K562 (cell line): ENCODE measurements at regions not wholly inside any gene's neighbourhood (a gene's known extent, or its start where the extent isn't known, plus 50 kb on each side); places are given as distances from the start of the nearest gene placed in this dataset.

Source experiments
- ATAC-seq: fragments of 200-7000 bp; cut with Tn5 transposase; 3 replicates; pipeline ENCODE4 v1.9.1; 2020; ENCODE audit warnings: moderate library complexity
- BruUV-seq: library from RNA; stranded (reverse); fragments of 400-500 nt; replicated peaks from 2 replicates; lab custom pipeline; 2021; lab: Mats Ljungman, UMichigan
- CTCF ChIA-PET: fragments of 300-600 bp; formaldehyde crosslinking; extraction: SDS; loops from one replicate; lab custom pipeline; 2021; ENCODE audit warnings: low intra/inter-chr PET ratio; lab: Yijun Ruan, JAX
- POLR2A ChIA-PET: fragments of 300-600, 350-650 bp; sonication (Branson Sonifier 250); formaldehyde crosslinking; extraction: SDS; loops from one replicate; lab custom pipeline; 2021; ENCODE audit warnings: antibody characterized with exemption, inconsistent platforms; lab: Yijun Ruan, JAX
- DNase-seq, 4 experiments: peaks; one replicate each; pipeline versions ENCODE4 v3.0.0 to v3.0.0-alpha.2; 2011 to 2018; ENCODE audit warnings: low spot score in 3 of 4, mixed read lengths in 3 of 4; ENCODE audit errors: extremely low read depth in 1 of 4
- FAIRE-seq: peaks from 2 replicates; lab custom pipeline; 2011; peaks lifted over from hg19 to GRCh38; lab: Jason Lieb, UNC
- H2AFZ ChIP-seq: 2 replicates; pipeline ENCODE4 v1.6.0; 2011; ENCODE audit warnings: low read depth, low read length, control low read depth, inconsistent platforms
- H3K27ac ChIP-seq: fragments of 200-600 bp; 3 replicates; pipeline ENCODE4 v1.8.0; 2011; ENCODE audit warnings: low read depth, mild to moderate bottlenecking, control low read depth, inconsistent platforms, low read length, moderate library complexity, mixed read lengths; ENCODE audit errors: extremely low read depth
- H3K27me3 ChIP-seq, 2 experiments: fragments of 300-600 bp in 1 of 2; 2 replicates in 1 of 2; 3 replicates in 1 of 2; pipeline versions ENCODE4 v1.6.0 to v1.8.0; 2011; ENCODE audit warnings: inconsistent platforms in 2 of 2, low read length in 2 of 2, mild to moderate bottlenecking in 1 of 2, mixed read lengths in 1 of 2, moderate library complexity in 1 of 2; ENCODE audit not compliant: control insufficient read depth in 2 of 2, insufficient read depth in 2 of 2
- H3K36me3 ChIP-seq: fragments of 300-600 bp; 3 replicates; pipeline ENCODE4 v1.8.0; 2011; ENCODE audit warnings: mild to moderate bottlenecking, low read length, inconsistent platforms; ENCODE audit not compliant: control insufficient read depth, insufficient read depth
- H3K4me1 ChIP-seq, 2 experiments: fragments of 200-600 bp in 1 of 2; replicated peaks in 1 of 2; 2 replicates in 1 of 2; 3 replicates in 1 of 2; pipeline versions ENCODE4 v1.5.1 to v1.8.0; 2011; ENCODE audit warnings: inconsistent platforms in 2 of 2, low read length in 2 of 2, mild to moderate bottlenecking in 1 of 2, mixed read lengths in 1 of 2, moderate library complexity in 1 of 2; ENCODE audit not compliant: control insufficient read depth in 2 of 2, insufficient read depth in 2 of 2
- H3K4me2 ChIP-seq: 2 replicates; pipeline ENCODE4 v1.6.1; 2011; ENCODE audit warnings: low read length, control low read depth, inconsistent platforms, mixed read lengths; ENCODE audit not compliant: insufficient read depth
- H3K4me3 ChIP-seq: fragments of 200-600 bp; sonication (generic), shearing (Covaris generic); 2 replicates; pipeline ENCODE4 v1.5.1; 2016; ENCODE audit warnings: control low read depth, inconsistent platforms
- H3K79me2 ChIP-seq: fragments of 200-600 bp; 3 replicates; pipeline ENCODE4 v1.8.0; 2011; ENCODE audit warnings: low read length, inconsistent platforms; ENCODE audit not compliant: control insufficient read depth, insufficient read depth
- H3K9ac ChIP-seq, 2 experiments: 2 replicates each; pipeline versions ENCODE4 v1.6.0 to v1.6.1; 2011; ENCODE audit warnings: low read depth in 2 of 2, low read length in 2 of 2, control low read depth in 1 of 2, inconsistent platforms in 1 of 2, mild to moderate bottlenecking in 1 of 2, mixed read lengths in 1 of 2; ENCODE audit not compliant: insufficient read depth in 1 of 2
- H3K9me1 ChIP-seq: one replicate; pipeline ENCODE4 v1.6.0; 2011; ENCODE audit warnings: inconsistent platforms, mild to moderate bottlenecking, low read length, moderate library complexity; ENCODE audit not compliant: control insufficient read depth, insufficient read depth
- H3K9me3 ChIP-seq: replicated peaks from 2 replicates; pipeline ENCODE4 v1.5.1; 2011; ENCODE audit warnings: low read depth, low read length, inconsistent platforms; ENCODE audit not compliant: control insufficient read depth, insufficient read depth
- H4K20me1 ChIP-seq: replicated peaks from 2 replicates; pipeline ENCODE4 v1.6.1; 2011; ENCODE audit warnings: low read length, inconsistent platforms, mixed read lengths; ENCODE audit not compliant: control insufficient read depth, insufficient read depth
- CREBBP ChIP-seq: IDR thresholded peaks from one replicate; pipeline ENCODE4 v1.6.1; 2012; ENCODE audit warnings: low read depth, mild to moderate bottlenecking, control low read depth, inconsistent platforms, low read length
- HMBOX1 ChIP-seq: sonication (generic); IDR thresholded peaks from 2 replicates; pipeline ENCODE4 v1.6.1; 2016
- HNRNPUL1 ChIP-seq: fragments of 200-400 bp; formaldehyde crosslinking; IDR thresholded peaks from 2 replicates; pipeline ENCODE4 v1.6.1; 2017; ENCODE audit warnings: low read length
- IRF9 ChIP-seq: fragments of 450-650 bp; IDR thresholded peaks from 2 replicates; pipeline ENCODE4 v1.6.1; 2016; ENCODE audit warnings: missing biosample characterization, missing genetic modification characterization
- NR4A1 ChIP-seq, 2 experiments: fragments of 250-450 bp in 1 of 2; fragments of 450-650 bp in 1 of 2; sonication (Bioruptor Pico) in 1 of 2; IDR thresholded peaks; 2 replicates each; pipeline versions ENCODE4 v1.4.0 to v1.6.1; 2016 to 2020; ENCODE audit warnings: mild to moderate bottlenecking in 2 of 2, missing compliant biosample characterization in 1 of 2, missing genetic modification characterization in 1 of 2, moderate library complexity in 1 of 2
- RFX1 ChIP-seq: fragments of 450-650 bp; IDR thresholded peaks from 2 replicates; pipeline ENCODE4 v1.6.1; 2016; ENCODE audit warnings: mild to moderate bottlenecking, moderate library complexity
- SMAD3 ChIP-seq: fragments of 450-650 bp; formaldehyde crosslinking; conservative IDR thresholded peaks from 2 replicates; pipeline ENCODE4 v1.4.0; 2020; ENCODE audit warnings: mild to moderate bottlenecking
- U2AF1 ChIP-seq: fragments of 200-400 bp; formaldehyde crosslinking; optimal IDR thresholded peaks from 2 replicates; pipeline ENCODE3; 2017; ENCODE audit warnings: mild to moderate bottlenecking, low read depth, low read length, moderate library complexity
- ZKSCAN8 ChIP-seq: fragments of 200-800 bp; sonication (Bioruptor generic); IDR thresholded peaks from 2 replicates; pipeline ENCODE4 v1.6.1; 2016; ENCODE audit warnings: missing genetic modification characterization, missing compliant biosample characterization
- ZNF212 ChIP-seq: fragments of 450-650 bp; formaldehyde crosslinking; IDR thresholded peaks from 2 replicates; pipeline ENCODE4 v1.4.0; 2020; ENCODE audit warnings: mild to moderate bottlenecking
- ZNF277 ChIP-seq: fragments of 250-450 bp; sonication (Bioruptor Pico); IDR thresholded peaks from 2 replicates; pipeline ENCODE4 v1.8.0; 2022; ENCODE audit warnings: inconsistent platforms, mild to moderate bottlenecking, moderate library complexity, borderline replicate concordance
- ZNF449 ChIP-seq: fragments of 250-450 bp; sonication (Bioruptor Pico); IDR thresholded peaks from 2 replicates; pipeline ENCODE4 v1.8.0; 2022; ENCODE audit warnings: moderate library complexity, mild to moderate bottlenecking, inconsistent platforms
- in situ Hi-C: fragments of 300-500 bp; cut with MboI; formaldehyde crosslinking; loops from 4 replicates; pipeline ENCODE4 v1.15.0; 2018; ENCODE audit warnings: inconsistent platforms, mixed read lengths
- intact Hi-C: fragments of 100-400 bp; cut with micrococcal nuclease; formaldehyde crosslinking; loops from 2 replicates; pipeline ENCODE4 v1.14.2; 2022

GRCh38 chr5:87132696-87133095, 135.0 kb upstream of the RASA1 start:
- CTCF ChIA-PET: no interaction called here

More at GRCh38 chr5:87132696-87133095, 135.0 kb upstream of the RASA1 start:
- TF ChIP-seq RFX1 (no peak), ZNF449 (CRISPR knock-in tag) (no peak), ZNF277 (CRISPR knock-in tag) (no peak), ZNF212 (no peak), HMBOX1 (no peak), NR4A1 (CRISPR knock-in tag; IDR thresholded peaks at IDR 0.05) (no peak), NR4A1 (tag; IDR thresholded peaks at IDR 0.05) (no peak), HNRNPUL1 (no peak), CREBBP (no peak), IRF9 (no peak), ZKSCAN8 (no peak), SMAD3 (CRISPR knock-in tag) (no peak), U2AF1 (no peak)
- no peak for FAIRE-seq
- Histone ChIP-seq H3K36me3 (no peaks in the 10 kb centered on the region), H3K27ac (no peak overlapping the region), H3K9me3 (no peaks in the 10 kb centered on the region), H3K4me3 (no peak overlapping the region), H3K9ac (no peak overlapping the region), H3K4me2 (no peak overlapping the region), H3K4me1 (no peaks in the 10 kb centered on the region), H2AFZ (no peak overlapping the region), H3K9me1 (no peaks in the 10 kb centered on the region), H3K27me3 (no peaks in the 10 kb centered on the region), H4K20me1 (no peaks in the 10 kb centered on the region), H3K79me2 (no peaks in the 10 kb centered on the region)
- POLR2A ChIA-PET: no interaction called here
- intact Hi-C loops (no loop called here), in situ Hi-C loops (no loop called here)
- no peak for DNase-seq
- no TSS peak for BruUV-seq
- ATAC-seq: no peak
